ENCODE measurements at regions not wholly inside any gene's neighbourhood (a gene's known extent, or its start where the extent isn't known, plus 50 kb on each side); places are given as distances from the start of the nearest gene placed in this dataset.

DNA sequence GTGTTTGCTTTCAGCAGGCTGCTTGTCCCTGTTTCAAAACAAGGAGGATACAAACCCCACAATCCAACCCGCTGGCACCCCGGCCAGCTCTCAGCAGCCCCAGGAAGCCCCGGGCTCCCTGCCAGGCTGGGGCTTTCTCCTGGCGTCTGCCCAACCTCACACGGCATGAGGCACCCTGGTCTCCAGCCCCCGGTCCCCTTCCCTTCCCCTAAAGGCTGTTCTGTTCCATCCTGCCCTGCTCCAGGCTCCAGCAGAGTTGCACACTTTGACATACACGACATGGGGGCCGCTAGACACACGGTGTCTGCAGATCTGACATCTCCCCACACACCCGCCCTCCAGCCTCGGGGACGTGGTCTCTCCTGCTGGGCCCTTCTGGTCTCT is 107.7 kb upstream of the ADRA2C start:
- DNase-seq = no peak
- Histone ChIP-seq H4K12ac (ENCODE audit: low read depth, low read length) (no peak overlapping the region), H2AFZ (ENCODE audit: insufficient read depth, low read length, poor library complexity) (no peak overlapping the region), H3K4me1 (ENCODE audit: control insufficient read depth in 1 of 2, insufficient read depth in 2 of 2, low read length in 2 of 2) (no peaks in the 10 kb centered on the region), H3K27ac (ENCODE audit: low read depth, low read length) (no peak overlapping the region), H4K8ac (ENCODE audit: low read depth, low read length) (no peak overlapping the region), H2BK120ac (ENCODE audit: insufficient read depth, low read length, poor library complexity) (no peak overlapping the region), H3K4me2 (ENCODE audit: low read length) (no peak overlapping the region), H3K79me1 (ENCODE audit: low read length) (no peaks in the 10 kb centered on the region), H2BK5ac (ENCODE audit: low read depth, low read length, poor library complexity) (no peak overlapping the region), H4K91ac (ENCODE audit: low read depth, low read length) (no peak overlapping the region), H3K9me3 (ENCODE audit: insufficient read depth, low read depth, low read length) (peaks cover 2% of the 10 kb centered on the region), H3K18ac (ENCODE audit: low read length) (no peak overlapping the region), H3K79me2 (ENCODE audit: control insufficient read depth, insufficient read depth, low read length, poor library complexity) (no peaks in the 10 kb centered on the region), H3K23ac (ENCODE audit: low read length) (no peak overlapping the region), H2AK5ac (ENCODE audit: low read length) (no peak overlapping the region), H3K4ac (ENCODE audit: low read depth, low read length) (no peak overlapping the region), H2BK12ac (ENCODE audit: low read length) (no peak overlapping the region), H3K14ac (ENCODE audit: low read length) (no peak overlapping the region), H3K27me3 (ENCODE audit: insufficient read depth, low read length) (no peaks in the 10 kb centered on the region), H3K4me3 (ENCODE audit: low read depth, low read length) (no peak overlapping the region), H3K9ac (ENCODE audit: low read length) (no peak overlapping the region), H3K36me3 (ENCODE audit: control insufficient read depth in 1 of 2, insufficient read depth in 2 of 2, low read length in 2 of 2) (no peaks in the 10 kb centered on the region)
- WGBS (ENCODE audit: extremely low coverage, insufficient coverage, insufficient read length) = no CpG with 5 or more reads among the region's 12 CpGs

DNA sequence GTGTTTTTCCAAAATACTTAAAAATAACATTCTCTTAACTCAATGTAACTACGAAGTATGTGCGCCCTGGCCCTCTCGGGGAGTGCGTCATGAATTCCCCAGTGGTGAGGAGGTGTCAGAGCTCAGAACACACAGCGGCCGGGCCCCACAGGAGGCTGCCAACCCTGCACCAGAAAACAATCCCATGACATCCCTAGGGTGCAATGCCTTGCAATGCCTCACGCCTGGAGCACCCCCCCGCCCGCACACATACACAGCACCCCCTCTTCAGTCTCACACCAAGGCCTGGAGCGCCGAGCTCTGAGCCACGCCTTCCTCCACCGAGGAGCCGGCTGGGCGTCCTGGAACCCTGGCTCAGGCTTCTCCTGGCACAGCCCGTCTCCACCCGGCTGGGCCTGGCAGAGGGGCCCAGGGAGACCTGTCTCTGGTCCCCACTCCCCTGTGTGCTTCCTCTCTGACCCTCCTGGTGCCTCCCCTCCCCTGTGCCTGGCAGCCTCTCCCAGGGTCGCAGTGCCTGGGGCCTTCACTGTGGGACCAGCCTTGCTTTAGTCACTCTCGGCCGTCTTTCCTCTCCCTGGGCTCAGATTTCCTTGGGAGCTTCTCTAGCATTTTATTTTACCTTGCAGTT is 108.2 kb upstream of the ADRA2C start:
- Histone ChIP-seq H2BK12ac (ENCODE audit: low read length) (no peak overlapping the region), H3K27ac (ENCODE audit: low read depth, low read length) (no peak overlapping the region), H3K9me3 (ENCODE audit: insufficient read depth, low read depth, low read length) (peaks cover 2% of the 10 kb centered on the region), H3K79me2 (ENCODE audit: control insufficient read depth, insufficient read depth, low read length, poor library complexity) (no peaks in the 10 kb centered on the region), H3K4ac (ENCODE audit: low read depth, low read length) (no peak overlapping the region), H3K9ac (ENCODE audit: low read length) (no peak overlapping the region), H3K27me3 (ENCODE audit: insufficient read depth, low read length) (no peaks in the 10 kb centered on the region), H3K18ac (ENCODE audit: low read length) (no peak overlapping the region), H3K4me1 (ENCODE audit: control insufficient read depth in 1 of 2, insufficient read depth in 2 of 2, low read length in 2 of 2) (no peaks in the 10 kb centered on the region), H2BK120ac (ENCODE audit: insufficient read depth, low read length, poor library complexity) (no peak overlapping the region), H2AK5ac (ENCODE audit: low read length) (no peak overlapping the region), H3K79me1 (ENCODE audit: low read length) (no peaks in the 10 kb centered on the region), H4K8ac (ENCODE audit: low read depth, low read length) (no peak overlapping the region), H4K12ac (ENCODE audit: low read depth, low read length) (no peak overlapping the region), H2BK5ac (ENCODE audit: low read depth, low read length, poor library complexity) (no peak overlapping the region), H3K36me3 (ENCODE audit: control insufficient read depth in 1 of 2, insufficient read depth in 2 of 2, low read length in 2 of 2) (no peaks in the 10 kb centered on the region), H3K23ac (ENCODE audit: low read length) (no peak overlapping the region), H4K91ac (ENCODE audit: low read depth, low read length) (no peak overlapping the region), H3K4me3 (ENCODE audit: low read depth, low read length) (no peak overlapping the region), H3K4me2 (ENCODE audit: low read length) (no peak overlapping the region), H3K14ac (ENCODE audit: low read length) (no peak overlapping the region), H2AFZ (ENCODE audit: insufficient read depth, low read length, poor library complexity) (no peak overlapping the region)
- no CpG with 5 or more reads among the region's 20 CpGs for WGBS (ENCODE audit: extremely low coverage, insufficient coverage, insufficient read length)
- DNase-seq = no peak

DNA sequence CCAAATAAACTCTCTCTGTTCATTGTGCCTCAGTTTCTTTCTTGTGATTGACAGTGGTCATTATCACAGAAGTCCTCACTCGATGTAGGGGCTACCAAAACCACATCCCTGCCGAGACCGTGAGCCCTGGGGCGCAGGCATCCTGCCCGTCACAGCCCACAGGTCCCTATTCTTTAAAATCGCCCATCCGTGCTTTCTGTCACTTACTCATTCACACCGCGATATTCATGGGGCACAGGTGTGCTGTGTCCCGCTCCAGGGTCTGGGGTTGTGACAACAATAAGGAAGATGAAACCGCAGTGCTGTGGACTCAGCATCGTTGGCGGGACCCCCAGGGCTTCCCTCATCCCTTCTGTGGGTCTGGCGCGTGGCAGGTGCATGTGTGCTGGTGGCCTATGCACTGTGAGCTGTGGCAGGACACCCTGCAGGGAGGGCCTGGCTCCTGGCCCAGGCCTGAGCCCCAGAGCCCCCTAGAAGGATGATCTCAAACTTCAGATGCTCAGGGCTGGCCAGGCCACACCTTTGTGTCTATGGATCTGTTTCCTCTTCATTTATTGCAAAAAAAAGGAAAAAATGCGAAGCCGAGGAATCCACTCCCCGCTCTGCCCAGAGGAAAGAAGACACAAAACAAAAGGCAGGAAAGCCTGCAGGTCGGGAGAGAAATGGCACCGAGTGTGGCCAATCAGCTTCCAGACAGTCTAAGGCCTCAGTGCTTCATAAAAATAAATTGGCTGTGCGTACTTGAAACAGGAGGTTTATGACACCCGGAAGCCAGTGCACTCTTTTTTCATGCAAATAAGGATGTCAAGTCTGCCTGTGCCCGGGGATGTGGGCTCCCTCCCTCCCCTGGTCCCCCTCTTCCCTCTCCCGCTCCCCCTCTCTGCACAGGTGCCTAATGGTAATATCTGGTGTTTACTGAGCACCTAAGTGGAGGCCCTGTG is 109.5 kb upstream of the ADRA2C start:
- no peak overlapping the region for H2BK5ac ChIP-seq (ENCODE audit: low read depth, low read length, poor library complexity)
- no peak overlapping the region for H3K18ac ChIP-seq (ENCODE audit: low read length)
- DNase-seq = no peak
- peaks cover 6% of the 10 kb centered on the region for H3K9me3 ChIP-seq (ENCODE audit: insufficient read depth, low read depth, low read length)
- H4K91ac ChIP-seq (ENCODE audit: low read depth, low read length) = no peak overlapping the region
- no peak overlapping the region for H4K12ac ChIP-seq (ENCODE audit: low read depth, low read length)
- no peak overlapping the region for H3K4me3 ChIP-seq (ENCODE audit: low read depth, low read length)
- no peak overlapping the region for H3K27ac ChIP-seq (ENCODE audit: low read depth, low read length)
- no peak overlapping the region for H3K4ac ChIP-seq (ENCODE audit: low read depth, low read length)
- H3K23ac ChIP-seq (ENCODE audit: low read length) = no peak overlapping the region
- H3K4me1 ChIP-seq (ENCODE audit: control insufficient read depth in 1 of 2, insufficient read depth in 2 of 2, low read length in 2 of 2) = no peaks in the 10 kb centered on the region
- H2AK5ac ChIP-seq (ENCODE audit: low read length) = no peak overlapping the region
- no peak overlapping the region for H3K9ac ChIP-seq (ENCODE audit: low read length)
- H2BK120ac ChIP-seq (ENCODE audit: insufficient read depth, low read length, poor library complexity) = no peak overlapping the region
- no peaks in the 10 kb centered on the region for H3K27me3 ChIP-seq (ENCODE audit: insufficient read depth, low read length)
- WGBS (ENCODE audit: extremely low coverage, insufficient coverage, insufficient read length) = no CpG with 5 or more reads among the region's 24 CpGs
- H3K4me2 ChIP-seq (ENCODE audit: low read length) = no peak overlapping the region
- H2AFZ ChIP-seq (ENCODE audit: insufficient read depth, low read length, poor library complexity) = no peak overlapping the region
- no peaks in the 10 kb centered on the region for H3K79me1 ChIP-seq (ENCODE audit: low read length)
- no peaks in the 10 kb centered on the region for H3K79me2 ChIP-seq (ENCODE audit: control insufficient read depth, insufficient read depth, low read length, poor library complexity)
- H3K14ac ChIP-seq (ENCODE audit: low read length) = no peak overlapping the region
- no peak overlapping the region for H4K8ac ChIP-seq (ENCODE audit: low read depth, low read length)
- H3K36me3 ChIP-seq (ENCODE audit: control insufficient read depth in 1 of 2, insufficient read depth in 2 of 2, low read length in 2 of 2) = no peaks in the 10 kb centered on the region
- H2BK12ac ChIP-seq (ENCODE audit: low read length) = no peak overlapping the region

DNA sequence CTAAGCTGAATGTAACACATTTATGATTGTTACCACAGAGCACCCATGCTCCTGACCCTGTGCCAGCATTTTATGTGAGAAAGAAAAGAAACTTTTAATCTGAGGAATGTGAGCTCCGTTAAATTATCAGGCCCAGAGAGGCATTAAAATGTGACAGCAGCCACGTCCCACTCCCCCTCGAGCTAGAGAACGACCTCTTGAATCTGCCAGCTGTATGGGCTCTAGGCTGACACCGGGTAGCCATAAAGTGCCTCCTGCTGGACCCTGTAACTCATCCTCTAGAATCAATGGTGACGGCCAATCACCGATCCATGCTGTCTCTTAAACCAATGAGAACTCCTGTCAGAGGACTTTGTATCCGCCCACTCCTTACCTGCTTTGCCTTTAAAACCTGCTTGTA is 110.2 kb upstream of the ADRA2C start:
- H3K79me1 ChIP-seq (ENCODE audit: low read length) = no peaks in the 10 kb centered on the region
- no peak overlapping the region for H2BK120ac ChIP-seq (ENCODE audit: insufficient read depth, low read length, poor library complexity)
- H3K14ac ChIP-seq (ENCODE audit: low read length) = no peak overlapping the region
- H3K4me1 ChIP-seq (ENCODE audit: control insufficient read depth in 1 of 2, insufficient read depth in 2 of 2, low read length in 2 of 2) = no peaks in the 10 kb centered on the region
- H3K4me3 ChIP-seq (ENCODE audit: low read depth, low read length) = no peak overlapping the region
- no peaks in the 10 kb centered on the region for H3K79me2 ChIP-seq (ENCODE audit: control insufficient read depth, insufficient read depth, low read length, poor library complexity)
- no peak overlapping the region for H3K18ac ChIP-seq (ENCODE audit: low read length)
- DNase-seq = no peak
- no peak overlapping the region for H2BK5ac ChIP-seq (ENCODE audit: low read depth, low read length, poor library complexity)
- no peak overlapping the region for H2AK5ac ChIP-seq (ENCODE audit: low read length)
- no peak overlapping the region for H3K4ac ChIP-seq (ENCODE audit: low read depth, low read length)
- H3K4me2 ChIP-seq (ENCODE audit: low read length) = no peak overlapping the region
- no CpG with 5 or more reads among the region's 8 CpGs for WGBS (ENCODE audit: extremely low coverage, insufficient coverage, insufficient read length)
- no peak overlapping the region for H3K23ac ChIP-seq (ENCODE audit: low read length)
- H4K8ac ChIP-seq (ENCODE audit: low read depth, low read length) = no peak overlapping the region
- no peak overlapping the region for H4K91ac ChIP-seq (ENCODE audit: low read depth, low read length)
- H3K27me3 ChIP-seq (ENCODE audit: insufficient read depth, low read length) = no peaks in the 10 kb centered on the region
- no peak overlapping the region for H2BK12ac ChIP-seq (ENCODE audit: low read length)
- no peak overlapping the region for H3K9ac ChIP-seq (ENCODE audit: low read length)
- no peaks in the 10 kb centered on the region for H3K36me3 ChIP-seq (ENCODE audit: control insufficient read depth in 1 of 2, insufficient read depth in 2 of 2, low read length in 2 of 2)
- H2AFZ ChIP-seq (ENCODE audit: insufficient read depth, low read length, poor library complexity) = no peak overlapping the region
- no peak overlapping the region for H4K12ac ChIP-seq (ENCODE audit: low read depth, low read length)
- H3K27ac ChIP-seq (ENCODE audit: low read depth, low read length) = no peak overlapping the region
- peaks cover 6% of the 10 kb centered on the region for H3K9me3 ChIP-seq (ENCODE audit: insufficient read depth, low read depth, low read length)

Measured in trophoblast cell (in vitro differentiated cells and primary cell).